CD14-positive monocyte (primary cell): ENCODE measurements at regions not wholly inside any gene's neighbourhood (a gene's known extent, or its start where the extent isn't known, plus 50 kb on each side); places are given as distances from the start of the nearest gene placed in this dataset.

ENCODE experiments used
- DNase-seq, 3 donors: peaks; one replicate each; pipeline ENCODE4 v3.0.0-alpha.2; 2011 to 2022
- H2AFZ ChIP-seq: 2 replicates; pipeline ENCODE4 v1.6.0; 2012; ENCODE audit warnings: mild to moderate bottlenecking, low read depth, low read length, inconsistent platforms; ENCODE audit not compliant: insufficient read depth, poor library complexity, severe bottlenecking
- H3K27ac ChIP-seq, 2 donors: 1 replicate in 1 of 2; 2 replicates in 1 of 2; pipeline ENCODE4 v1.5.1; 2012 to 2013; ENCODE audit warnings: low read length in 2 of 2, control low read depth in 1 of 2, inconsistent platforms in 1 of 2, low read depth in 1 of 2, mild to moderate bottlenecking in 1 of 2
- H3K27me3 ChIP-seq, 2 donors: one replicate each; pipeline versions ENCODE4 v1.6.0 to v1.6.1; 2011 to 2013; ENCODE audit warnings: low read length in 2 of 2; ENCODE audit not compliant: control insufficient read depth in 2 of 2, insufficient read depth in 2 of 2
- H3K36me3 ChIP-seq, 2 donors: replicated peaks in 1 of 2; 1 replicate in 1 of 2; 2 replicates in 1 of 2; pipeline versions ENCODE4 v1.5.1 to v1.6.1; 2012 to 2013; ENCODE audit warnings: low read length in 2 of 2, control low read depth in 1 of 2, inconsistent platforms in 1 of 2, mild to moderate bottlenecking in 1 of 2; ENCODE audit not compliant: insufficient read depth in 2 of 2, control insufficient read depth in 1 of 2
- H3K4me1 ChIP-seq, 2 donors: 1 replicate in 1 of 2; 2 replicates in 1 of 2; pipeline versions ENCODE4 v1.5.1 to v1.6.1; 2012 to 2013; ENCODE audit warnings: low read length in 2 of 2, control low read depth in 1 of 2, inconsistent platforms in 1 of 2, mild to moderate bottlenecking in 1 of 2, moderate library complexity in 1 of 2; ENCODE audit not compliant: insufficient read depth in 2 of 2, control insufficient read depth in 1 of 2
- H3K4me2 ChIP-seq: replicated peaks from 2 replicates; pipeline ENCODE3; 2012; ENCODE audit warnings: low read length, moderate library complexity, mild to moderate bottlenecking; ENCODE audit not compliant: poor library complexity, severe bottlenecking; ENCODE audit errors: extremely low read depth
- H3K4me3 ChIP-seq, 3 experiments: fragments of 200-600 bp in 1 of 3; sonication (generic) in 1 of 3; replicated peaks in 1 of 3; 1 replicate in 2 of 3; 2 replicates in 1 of 3; pipeline ENCODE4 v1.5.1; 2011 to 2013; ENCODE audit warnings: low read length in 3 of 3, mild to moderate bottlenecking in 3 of 3, control low read depth in 2 of 3, low read depth in 2 of 3, inconsistent platforms in 1 of 3, moderate library complexity in 1 of 3
- H3K79me2 ChIP-seq: 2 replicates; pipeline ENCODE4 v1.6.0; 2012; ENCODE audit warnings: mild to moderate bottlenecking, control low read depth, inconsistent platforms, low read length, moderate library complexity; ENCODE audit not compliant: insufficient read depth
- H3K9ac ChIP-seq: 2 replicates; pipeline ENCODE4 v1.6.0; 2017; ENCODE audit warnings: low read length, mild to moderate bottlenecking; ENCODE audit not compliant: insufficient read depth, poor library complexity, severe bottlenecking
- H3K9me3 ChIP-seq, 2 donors: replicated peaks in 1 of 2; 1 replicate in 1 of 2; 2 replicates in 1 of 2; pipeline versions ENCODE4 v1.5.1 to v1.6.1; 2012 to 2013; ENCODE audit warnings: low read length in 2 of 2, control low read depth in 1 of 2; ENCODE audit not compliant: control insufficient read depth in 1 of 2, insufficient read depth in 1 of 2
- H4K20me1 ChIP-seq: 2 replicates; pipeline ENCODE4 v1.6.0; 2012; ENCODE audit warnings: mild to moderate bottlenecking, low read length, control low read depth, moderate library complexity; ENCODE audit not compliant: insufficient read depth
- H3K27ac Mint-ChIP-seq, 7 donors: one replicate each; pipeline ENCODE4 v1.8.0; 2020; ENCODE audit warnings: mild to moderate bottlenecking in 7 of 7, mixed read lengths in 7 of 7, moderate library complexity in 6 of 7, inconsistent platforms in 2 of 7
- H3K27me3 Mint-ChIP-seq, 3 donors: one replicate each; pipeline ENCODE4 v1.8.0; 2021 to 2022; ENCODE audit warnings: low read depth in 3 of 3, mild to moderate bottlenecking in 3 of 3, mixed read lengths in 3 of 3, moderate library complexity in 3 of 3, inconsistent platforms in 1 of 3
- H3K36me3 Mint-ChIP-seq, 2 donors: one replicate each; pipeline ENCODE4 v1.8.0; 2020; ENCODE audit warnings: mixed read lengths in 2 of 2, inconsistent platforms in 1 of 2, mild to moderate bottlenecking in 1 of 2
- H3K4me1 Mint-ChIP-seq: one replicate; pipeline ENCODE4 v1.8.0; 2020; ENCODE audit warnings: mild to moderate bottlenecking, mixed read lengths
- H3K4me3 Mint-ChIP-seq, 2 donors: one replicate each; pipeline ENCODE4 v1.8.0; 2020; ENCODE audit warnings: mild to moderate bottlenecking in 2 of 2, mixed read lengths in 2 of 2, moderate library complexity in 1 of 2
- H3K9me3 Mint-ChIP-seq, 7 donors: one replicate each; pipeline ENCODE4 v1.8.0; 2020 to 2022; ENCODE audit warnings: mixed read lengths in 7 of 7, mild to moderate bottlenecking in 6 of 7, moderate library complexity in 6 of 7, inconsistent platforms in 2 of 7
- CTCF ChIP-seq: fragments of 200-600 bp; IDR thresholded peaks from one replicate; pipeline ENCODE4 v1.8.0; 2022; ENCODE audit warnings: antibody characterized with exemption, mild to moderate bottlenecking
- WGBS: methylation state at CpG from one replicate; pipeline ENCODE4 v1.1.5; 2013; ENCODE audit warnings: missing lambda C conversion rate; ENCODE audit not compliant: insufficient coverage; 5-methylcytosine and 5-hydroxymethylcytosine counted together
- intact Hi-C, 2 donors: fragments of 100-400 bp; cut with micrococcal nuclease; formaldehyde crosslinking; loops; one replicate each; pipeline versions ENCODE4 v1.15.0 to v1.15.1; 2023

DNA sequence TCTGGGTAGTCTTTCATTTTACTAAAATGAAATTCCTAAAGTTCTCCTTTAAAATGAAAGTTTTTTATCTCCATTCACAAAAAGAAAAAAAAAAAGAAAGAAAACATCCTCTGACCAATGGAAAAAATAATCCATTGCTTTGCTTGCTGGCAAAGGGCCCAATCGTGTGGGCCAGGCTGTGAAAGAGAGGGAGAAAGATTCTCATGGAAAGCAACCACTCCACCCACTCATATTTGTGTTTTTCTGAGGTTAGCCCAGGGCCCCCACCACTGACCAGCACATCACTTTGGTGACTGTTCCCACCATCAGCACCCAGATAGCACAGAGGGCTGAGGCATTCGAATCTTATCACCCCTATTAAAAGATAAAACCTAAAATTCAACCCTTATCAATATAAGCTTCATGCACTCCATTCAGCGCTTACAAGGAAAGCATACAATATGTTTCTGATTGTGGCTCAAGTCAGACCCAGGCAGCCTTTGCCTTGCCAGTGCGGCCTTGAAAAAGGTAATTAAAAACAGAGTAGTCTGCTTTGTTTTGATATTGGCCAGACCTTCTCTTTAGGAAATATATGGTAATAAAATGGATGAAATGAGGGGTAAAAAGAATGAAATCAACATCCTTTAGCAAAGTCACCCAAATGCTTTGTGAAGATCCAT, 192.8 kb downstream of the ETS1 start:
- no peaks in the 10 kb centered on the region for H3K27me3 ChIP-seq
- no peak overlapping the region for H3K4me2 ChIP-seq
- no peaks in the 10 kb centered on the region for H4K20me1 ChIP-seq
- no peak overlapping the region for H2AFZ ChIP-seq
- no peak overlapping the region for H3K4me3 Mint-ChIP-seq
- no peaks in the 10 kb centered on the region for H3K36me3 Mint-ChIP-seq
- H3K36me3 ChIP-seq = no peaks in the 10 kb centered on the region
- H3K27me3 Mint-ChIP-seq = peaks cover 2 to 4% (median 3%) of the 10 kb centered on the region in 3 donors
- H3K4me1 ChIP-seq = peaks cover 5 to 14% of the 10 kb centered on the region in 2 donors
- H3K4me3 ChIP-seq = no peak overlapping the region
- no peak for DNase-seq
- no peaks in the 10 kb centered on the region for H3K79me2 ChIP-seq
- TF ChIP-seq CTCF = no peak
- H3K9me3 ChIP-seq = no peaks in the 10 kb centered on the region
- no peak overlapping the region for H3K9ac ChIP-seq
- intact Hi-C loops = no loop called here
- WGBS = 93% methylated on average over 2 of the region's 4 CpGs
- no peaks in the 10 kb centered on the region for H3K9me3 Mint-ChIP-seq
- H3K27ac Mint-ChIP-seq = no peak overlapping the region
- no peak overlapping the region for H3K27ac ChIP-seq
- H3K4me1 Mint-ChIP-seq = peaks cover 15% of the 10 kb centered on the region

- Histone ChIP-seq H3K27ac (no peak overlapping the region), H3K4me3 (no peak overlapping the region), H3K27me3 (no peaks in the 10 kb centered on the region), H3K79me2 (no peaks in the 10 kb centered on the region), H3K9me3 (no peaks in the 10 kb centered on the region), H2AFZ (no peak overlapping the region), H3K9ac (no peak overlapping the region), H3K4me2 (no peak overlapping the region), H3K36me3 (no peaks in the 10 kb centered on the region), H4K20me1 (no peaks in the 10 kb centered on the region), H3K4me1 (no peaks in the 10 kb centered on the region)
- intact Hi-C loops = no loop called here
- H3K27me3 Mint-ChIP-seq = peaks cover 2 to 4% (median 2%) of the 10 kb centered on the region in 3 donors
- no CpG with 5 or more reads among the region's 2 CpGs for WGBS
- H3K4me3 Mint-ChIP-seq = no peak overlapping the region
- H3K27ac Mint-ChIP-seq = no peak overlapping the region
- no peak for DNase-seq
- H3K36me3 Mint-ChIP-seq = no peaks in the 10 kb centered on the region
- peaks cover 1% of the 10 kb centered on the region for H3K4me1 Mint-ChIP-seq
- TF ChIP-seq CTCF = no peak
- no peaks in the 10 kb centered on the region for H3K9me3 Mint-ChIP-seq
Observed at GRCh38 chr11:128392259-128392658, 195.1 kb downstream of the ETS1 start.
